ENCODE measurements at regions not wholly inside any gene's neighbourhood (a gene's known extent, or its start where the extent isn't known, plus 50 kb on each side); places are given as distances from the start of the nearest gene placed in this dataset.

- Histone ChIP-seq H3K27ac (no peak overlapping the region), H3K4me3 (no peak overlapping the region), H3K36me3 (no peaks in the 10 kb centered on the region), H3K4me1 (replicated peaks) (no peaks in the 10 kb centered on the region), H3K9me3 (no peaks in the 10 kb centered on the region), H3K27me3 (replicated peaks; ENCODE audit: insufficient read depth) (no peaks in the 10 kb centered on the region)
- intact Hi-C loops (cut with DNase I): no loop called here
- 82% methylated on average over 2 of the region's 2 CpGs for WGBS
- TF ChIP-seq POLR2A (IDR thresholded peaks at IDR 0.05) (no peak), POLR2AphosphoS5 (IDR thresholded peaks at IDR 0.05) (no peak), CTCF (IDR thresholded peaks at IDR 0.05) (no peak)
- DNase-seq (ENCODE audit: low spot score): no peak
Measured at GRCh38 chr2:56707650-56708049, 523.9 kb downstream of the CCDC85A start.

GRCh38 chr2:56709181-56709580, 525.4 kb downstream of the CCDC85A start:
- Histone ChIP-seq H3K27me3 (replicated peaks; ENCODE audit: insufficient read depth) (no peaks in the 10 kb centered on the region), H3K4me1 (replicated peaks) (no peaks in the 10 kb centered on the region), H3K9me3 (no peaks in the 10 kb centered on the region), H3K4me3 (no peak overlapping the region), H3K36me3 (no peaks in the 10 kb centered on the region), H3K27ac (no peak overlapping the region)
- DNase-seq (ENCODE audit: low spot score): no peak
- intact Hi-C loops (cut with DNase I): no loop called here
- 70% methylated on average over 3 of the region's 3 CpGs for WGBS
- no peak for TF ChIP-seq POLR2AphosphoS5 (IDR thresholded peaks at IDR 0.05)
- TF ChIP-seq CTCF (IDR thresholded peaks at IDR 0.05): no peak
- TF ChIP-seq POLR2A (IDR thresholded peaks at IDR 0.05): no peak

GRCh38 chr2:56713161-56713676, 529.4 kb downstream of the CCDC85A start:
- no peaks in the 10 kb centered on the region for H3K9me3 ChIP-seq
- DNase-seq (ENCODE audit: low spot score): no peak
- H3K27ac ChIP-seq: no peak overlapping the region
- H3K4me3 ChIP-seq: no peak overlapping the region
- H3K27me3 ChIP-seq (replicated peaks; ENCODE audit: insufficient read depth): no peaks in the 10 kb centered on the region
- no peaks in the 10 kb centered on the region for H3K4me1 ChIP-seq (replicated peaks)
- H3K36me3 ChIP-seq: no peaks in the 10 kb centered on the region
- TF ChIP-seq POLR2A (IDR thresholded peaks at IDR 0.05): no peak
- intact Hi-C loops (cut with DNase I): no loop called here
- WGBS: 75% methylated on average over 5 of the region's 5 CpGs

- WGBS: 69% methylated on average over 1 of the region's 1 CpG
- Histone ChIP-seq H3K4me3 (no peak overlapping the region), H3K4me1 (replicated peaks) (no peaks in the 10 kb centered on the region), H3K36me3 (no peaks in the 10 kb centered on the region), H3K9me3 (no peaks in the 10 kb centered on the region), H3K27me3 (replicated peaks; ENCODE audit: insufficient read depth) (no peaks in the 10 kb centered on the region), H3K27ac (no peak overlapping the region)
- intact Hi-C loops (cut with DNase I): no loop called here
- no peak for TF ChIP-seq POLR2A (IDR thresholded peaks at IDR 0.05)
- no peak for TF ChIP-seq POLR2AphosphoS5 (IDR thresholded peaks at IDR 0.05)
- no peak for TF ChIP-seq CTCF (IDR thresholded peaks at IDR 0.05)
- no peak for DNase-seq (ENCODE audit: low spot score)
Measured at GRCh38 chr2:56713978-56714377, 530.2 kb downstream of the CCDC85A start.

- Histone ChIP-seq H3K36me3 (no peaks in the 10 kb centered on the region), H3K27me3 (replicated peaks; ENCODE audit: insufficient read depth) (no peaks in the 10 kb centered on the region), H3K9me3 (no peaks in the 10 kb centered on the region), H3K4me1 (replicated peaks) (no peaks in the 10 kb centered on the region), H3K27ac (no peak overlapping the region), H3K4me3 (no peak overlapping the region)
- intact Hi-C loops (cut with DNase I): no loop called here
- DNase-seq (ENCODE audit: low spot score): no peak
- TF ChIP-seq POLR2AphosphoS5 (IDR thresholded peaks at IDR 0.05): no peak
- TF ChIP-seq POLR2A (IDR thresholded peaks at IDR 0.05): no peak
- WGBS: 86% methylated on average over 7 of the region's 7 CpGs
Measured at GRCh38 chr2:56714400-56714799, 530.6 kb downstream of the CCDC85A start.

- 29% methylated on average over 3 of the region's 3 CpGs for WGBS
- TF ChIP-seq CTCF (IDR thresholded peaks at IDR 0.05) (no peak), POLR2A (IDR thresholded peaks at IDR 0.05) (no peak), POLR2AphosphoS5 (IDR thresholded peaks at IDR 0.05) (no peak)
- Histone ChIP-seq H3K27me3 (replicated peaks; ENCODE audit: insufficient read depth) (no peaks in the 10 kb centered on the region), H3K36me3 (no peaks in the 10 kb centered on the region), H3K27ac (no peak overlapping the region), H3K4me1 (replicated peaks) (no peaks in the 10 kb centered on the region), H3K4me3 (no peak overlapping the region), H3K9me3 (no peaks in the 10 kb centered on the region)
- intact Hi-C loops (cut with DNase I): no loop called here
- DNase-seq (ENCODE audit: low spot score): no peak
Measured at GRCh38 chr2:56715683-56716082, 531.9 kb downstream of the CCDC85A start.
